Colon (tissue), 2 donors: ENCODE measurements at regions not wholly inside any gene's neighbourhood (a gene's known extent, or its start where the extent isn't known, plus 50 kb on each side); places are given as distances from the start of the nearest gene placed in this dataset.

Source experiments
- FAIRE-seq: peaks from 2 replicates; lab custom pipeline; 2012; peaks lifted over from hg19 to GRCh38; lab: Jason Lieb, UNC
- donor health status: control.
- donor health status: control.

DNA sequence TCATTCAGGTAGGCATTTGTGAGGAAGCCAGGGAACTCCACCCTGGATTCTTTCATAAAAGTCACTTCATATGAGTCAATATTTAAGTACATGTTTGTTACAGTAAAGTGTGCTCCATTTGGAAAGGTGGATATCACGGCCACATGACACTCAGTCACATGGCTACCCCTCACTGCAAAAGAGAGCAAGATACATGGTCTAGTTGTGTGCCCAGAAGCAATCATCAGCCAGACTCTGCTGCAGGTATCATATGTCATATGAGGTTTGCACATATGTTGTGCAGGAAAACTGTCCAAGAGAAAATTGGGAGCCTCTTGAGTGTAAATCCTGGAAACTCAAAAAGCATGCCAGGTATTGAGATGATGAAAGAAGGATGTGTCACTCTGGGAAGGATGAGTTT is 55.0 kb upstream of the NMNAT3 start:
- FAIRE-seq = no peak

DNA sequence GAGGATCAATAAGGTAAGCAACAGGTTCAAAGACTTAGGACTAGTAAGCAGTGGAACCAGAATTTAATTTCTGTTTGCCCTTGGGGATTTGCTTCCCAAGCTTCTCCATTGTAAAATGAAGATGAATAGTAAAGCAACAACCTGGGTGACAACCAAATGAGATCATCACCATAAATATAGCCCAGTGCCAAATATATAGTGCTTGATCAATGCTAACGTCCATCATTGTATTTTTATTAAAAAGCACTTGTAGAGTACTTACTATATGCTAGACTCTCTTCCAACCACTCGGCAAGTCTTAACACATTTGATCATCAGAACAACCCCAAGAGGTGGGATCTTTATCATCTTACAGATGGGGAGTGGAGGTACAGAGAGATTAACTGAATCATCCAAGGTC is 51.5 kb upstream of the NMNAT3 start:
- no peak for FAIRE-seq

DNA sequence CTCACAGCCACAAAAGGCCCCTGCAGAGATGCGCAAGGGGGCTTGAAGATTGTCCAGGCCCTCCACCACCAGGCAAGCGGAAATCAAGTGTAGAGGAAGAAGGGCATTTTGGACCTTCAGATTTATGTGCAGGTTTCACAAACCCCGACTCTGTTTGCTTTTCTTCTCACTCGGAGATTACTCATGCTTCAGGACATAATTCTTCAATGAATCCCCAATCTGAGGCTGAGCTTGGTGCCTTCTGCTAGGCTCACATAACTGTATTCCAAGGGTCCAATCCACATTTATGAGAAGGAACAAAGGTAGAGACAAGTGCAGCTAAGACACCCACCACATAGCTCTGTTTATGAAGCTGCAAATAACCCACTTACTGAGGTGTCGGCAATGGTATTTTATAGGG is 50.6 kb upstream of the NMNAT3 start:
- no peak for FAIRE-seq
